ENCODE measurements at regions not wholly inside any gene's neighbourhood (a gene's known extent, or its start where the extent isn't known, plus 50 kb on each side); places are given as distances from the start of the nearest gene placed in this dataset.

DNA sequence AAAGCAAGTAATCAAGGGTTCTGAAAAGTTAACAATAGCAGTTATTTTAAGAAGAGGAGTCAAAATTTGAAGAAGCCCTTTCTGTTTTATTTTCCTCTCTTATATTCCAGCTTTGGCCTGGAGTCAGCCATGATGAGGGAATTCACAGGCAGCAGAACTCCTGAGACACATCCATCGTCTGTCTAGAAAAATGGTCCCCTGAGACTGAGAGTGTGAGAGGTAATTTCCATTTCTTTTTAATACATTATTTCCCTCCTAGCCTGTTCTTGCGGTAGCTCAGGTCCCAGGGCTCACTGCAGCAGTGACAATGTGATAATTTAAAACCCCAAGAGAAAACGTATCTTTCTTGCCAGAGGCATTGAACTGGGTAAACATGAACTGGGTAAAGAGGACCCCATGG, 296.0 kb downstream of the SMOC2 start:
- Histone ChIP-seq H3K36me3 (ENCODE audit: low read depth) (no peaks in the 10 kb centered on the region), H3K4me1 (replicated peaks; ENCODE audit: insufficient read depth) (no peaks in the 10 kb centered on the region), H3K79me2 (ENCODE audit: low read depth) (no peaks in the 10 kb centered on the region), H4K20me1 (ENCODE audit: insufficient read depth) (no peaks in the 10 kb centered on the region), H3K27ac (no peak overlapping the region), H3K4me3 (no peak overlapping the region), H2AFZ (no peak overlapping the region), H3K27me3 (ENCODE audit: insufficient read depth, low read depth) (no peaks in the 10 kb centered on the region), H3F3A (ENCODE audit: insufficient read depth, low read depth) (no peaks in the 10 kb centered on the region), H3K9me2 (ENCODE audit: insufficient read depth) (no peaks in the 10 kb centered on the region), H3K9me3 (ENCODE audit: insufficient read depth, low read depth) (no peaks in the 10 kb centered on the region), H3K4me2 (no peak overlapping the region)
- TF ChIP-seq EZH2 (IDR thresholded peaks at IDR 0.05; ENCODE audit: low read depth) = no peak
- TF ChIP-seq, protein P1, sequence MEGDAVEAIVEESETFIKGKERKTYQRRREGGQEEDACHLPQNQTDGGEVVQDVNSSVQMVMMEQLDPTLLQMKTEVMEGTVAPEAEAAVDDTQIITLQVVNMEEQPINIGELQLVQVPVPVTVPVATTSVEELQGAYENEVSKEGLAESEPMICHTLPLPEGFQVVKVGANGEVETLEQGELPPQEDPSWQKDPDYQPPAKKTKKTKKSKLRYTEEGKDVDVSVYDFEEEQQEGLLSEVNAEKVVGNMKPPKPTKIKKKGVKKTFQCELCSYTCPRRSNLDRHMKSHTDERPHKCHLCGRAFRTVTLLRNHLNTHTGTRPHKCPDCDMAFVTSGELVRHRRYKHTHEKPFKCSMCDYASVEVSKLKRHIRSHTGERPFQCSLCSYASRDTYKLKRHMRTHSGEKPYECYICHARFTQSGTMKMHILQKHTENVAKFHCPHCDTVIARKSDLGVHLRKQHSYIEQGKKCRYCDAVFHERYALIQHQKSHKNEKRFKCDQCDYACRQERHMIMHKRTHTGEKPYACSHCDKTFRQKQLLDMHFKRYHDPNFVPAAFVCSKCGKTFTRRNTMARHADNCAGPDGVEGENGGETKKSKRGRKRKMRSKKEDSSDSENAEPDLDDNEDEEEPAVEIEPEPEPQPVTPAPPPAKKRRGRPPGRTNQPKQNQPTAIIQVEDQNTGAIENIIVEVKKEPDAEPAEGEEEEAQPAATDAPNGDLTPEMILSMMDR (conservative IDR thresholded peaks at IDR 0.05) = no peak
- intact Hi-C loops (cut with micrococcal nuclease; ENCODE audit: unreplicated experiment) = no loop called here
- CTCF ChIA-PET = no interaction called here
- POLR2A ChIA-PET (ENCODE audit: unreplicated experiment) = no interaction called here
- no peak for DNase-seq
- BruUV-seq (replicated peaks) = no TSS peak

DNA sequence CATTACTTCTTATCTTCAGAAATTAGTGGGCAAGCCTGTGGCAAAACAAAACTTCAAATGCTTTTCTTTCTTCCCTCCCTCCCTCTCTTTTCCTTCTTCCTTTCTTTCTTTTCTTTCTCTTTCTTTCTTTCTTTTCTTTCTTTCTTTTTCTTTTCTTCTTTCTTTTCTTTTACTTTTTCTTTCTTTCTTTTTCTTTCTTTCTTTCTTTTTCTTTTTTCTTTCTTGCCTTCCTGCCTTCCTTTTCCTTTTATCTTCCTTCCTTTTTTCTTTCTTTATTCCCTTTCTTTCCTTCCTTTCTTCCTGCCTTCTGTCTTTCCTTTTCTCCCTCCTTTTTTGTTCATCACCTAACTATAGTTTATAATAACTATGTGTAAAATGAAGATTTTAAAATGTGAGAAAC, 295.1 kb downstream of the SMOC2 start:
- H3K9me3 ChIP-seq (ENCODE audit: insufficient read depth, low read depth) = no peaks in the 10 kb centered on the region
- no peaks in the 10 kb centered on the region for H3K27me3 ChIP-seq (ENCODE audit: insufficient read depth, low read depth)
- no peaks in the 10 kb centered on the region for H3K9me2 ChIP-seq (ENCODE audit: insufficient read depth)
- no peaks in the 10 kb centered on the region for H3F3A ChIP-seq (ENCODE audit: insufficient read depth, low read depth)
- no peak for DNase-seq
- TF ChIP-seq EZH2 (IDR thresholded peaks at IDR 0.05; ENCODE audit: low read depth) = no peak
- TF ChIP-seq, protein P1 (conservative IDR thresholded peaks at IDR 0.05) = no peak
- H4K20me1 ChIP-seq (ENCODE audit: insufficient read depth) = no peaks in the 10 kb centered on the region
- ChIA-PET POLR2A (ENCODE audit: unreplicated experiment) (no interaction called here), CTCF (no interaction called here)
- H3K36me3 ChIP-seq (ENCODE audit: low read depth) = no peaks in the 10 kb centered on the region
- H3K27ac ChIP-seq = no peak overlapping the region
- no peak overlapping the region for H2AFZ ChIP-seq
- intact Hi-C loops (cut with micrococcal nuclease; ENCODE audit: unreplicated experiment) = no loop called here
- BruUV-seq (replicated peaks) = no TSS peak
- no peak overlapping the region for H3K4me2 ChIP-seq
- H3K4me1 ChIP-seq (replicated peaks; ENCODE audit: insufficient read depth) = no peaks in the 10 kb centered on the region
- H3K79me2 ChIP-seq (ENCODE audit: low read depth) = no peaks in the 10 kb centered on the region
- no peak overlapping the region for H3K4me3 ChIP-seq

- TF ChIP-seq, protein P1 (conservative IDR thresholded peaks at IDR 0.05) = no peak
- TF ChIP-seq EZH2 (IDR thresholded peaks at IDR 0.05; ENCODE audit: low read depth) = no peak
- no peak for DNase-seq
- no peak overlapping the region for H3K27ac ChIP-seq
- intact Hi-C loops (cut with micrococcal nuclease; ENCODE audit: unreplicated experiment) = no loop called here
- no peaks in the 10 kb centered on the region for H3K36me3 ChIP-seq (ENCODE audit: low read depth)
- H3K4me2 ChIP-seq = no peak overlapping the region
- ChIA-PET POLR2A (ENCODE audit: unreplicated experiment) (no interaction called here), CTCF (no interaction called here)
- H3K79me2 ChIP-seq (ENCODE audit: low read depth) = no peaks in the 10 kb centered on the region
- H3K9me3 ChIP-seq (ENCODE audit: insufficient read depth, low read depth) = no peaks in the 10 kb centered on the region
- H3K4me3 ChIP-seq = no peak overlapping the region
- H3F3A ChIP-seq (ENCODE audit: insufficient read depth, low read depth) = no peaks in the 10 kb centered on the region
- H3K9me2 ChIP-seq (ENCODE audit: insufficient read depth) = no peaks in the 10 kb centered on the region
- H3K27me3 ChIP-seq (ENCODE audit: insufficient read depth, low read depth) = no peaks in the 10 kb centered on the region
- no peaks in the 10 kb centered on the region for H4K20me1 ChIP-seq (ENCODE audit: insufficient read depth)
- no TSS peak for BruUV-seq (replicated peaks)
- H3K4me1 ChIP-seq (replicated peaks; ENCODE audit: insufficient read depth) = no peaks in the 10 kb centered on the region
- no peak overlapping the region for H2AFZ ChIP-seq
Measured at GRCh38 chr6:168735268-168735949, 294.4 kb downstream of the SMOC2 start.
